ENCODE measurements at regions not wholly inside any gene's neighbourhood (a gene's known extent, or its start where the extent isn't known, plus 50 kb on each side); places are given as distances from the start of the nearest gene placed in this dataset.

DNA sequence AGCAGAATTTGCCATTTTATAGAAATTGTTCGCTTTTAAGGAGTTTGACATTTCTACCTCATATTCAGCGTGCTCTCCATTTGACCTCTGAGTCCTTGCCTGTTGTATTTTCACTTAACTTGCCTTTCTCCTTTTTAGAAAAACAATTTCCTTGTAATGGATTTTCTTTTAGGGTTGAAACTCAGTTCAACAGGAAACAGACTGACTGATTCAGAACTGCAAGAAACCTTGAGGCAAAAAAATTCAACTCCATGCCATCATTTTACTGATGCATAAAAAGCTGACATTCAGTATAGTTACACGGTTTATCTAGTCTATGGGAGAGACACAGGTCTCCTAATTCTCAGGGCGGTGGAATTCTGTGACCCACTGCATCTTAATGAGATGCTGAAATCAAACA is 59.8 kb downstream of the MRPS30 start:
- H3K4me3 ChIP-seq (ENCODE audit: low read depth, low read length) = no peak overlapping the region
- TF ChIP-seq CTCF (IDR thresholded peaks at IDR 0.05; ENCODE audit: borderline replicate concordance, insufficient read depth, low read depth, low read length) = no peak

- TF ChIP-seq CTCF (IDR thresholded peaks at IDR 0.05; ENCODE audit: borderline replicate concordance, insufficient read depth, low read depth, low read length) = no peak
- no peak overlapping the region for H3K4me3 ChIP-seq (ENCODE audit: low read depth, low read length)
These were observed 61.2 kb downstream of the MRPS30 start for GRCh38 chr5:44869928-44870327.

DNA sequence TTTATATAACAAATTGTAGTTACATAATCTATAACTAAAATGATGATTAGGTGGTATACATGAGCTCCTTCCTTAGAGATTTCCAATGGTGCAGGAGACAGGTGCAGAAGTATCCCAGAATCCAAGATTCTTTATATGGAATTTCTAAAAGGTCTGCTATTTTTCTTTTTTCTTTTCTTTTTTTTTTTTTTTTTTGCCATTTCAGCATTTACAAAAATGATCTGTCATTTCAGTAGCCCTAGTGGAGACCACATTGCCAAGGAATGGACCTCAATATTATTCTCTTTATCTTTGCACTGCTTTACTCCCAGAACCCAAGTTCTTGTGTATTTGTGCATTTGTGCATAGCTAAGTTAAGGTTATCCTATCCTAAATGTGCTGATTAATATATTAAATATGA is 61.7 kb downstream of the MRPS30 start:
- H3K4me3 ChIP-seq (ENCODE audit: low read depth, low read length) = no peak overlapping the region
- no peak for TF ChIP-seq CTCF (IDR thresholded peaks at IDR 0.05; ENCODE audit: borderline replicate concordance, insufficient read depth, low read depth, low read length)

GRCh38 chr5:44871401-44871800 is 62.7 kb downstream of the MRPS30 start:
- no peak for TF ChIP-seq CTCF (IDR thresholded peaks at IDR 0.05; ENCODE audit: borderline replicate concordance, insufficient read depth, low read depth, low read length)
- H3K4me3 ChIP-seq (ENCODE audit: low read depth, low read length) = no peak overlapping the region

DNA sequence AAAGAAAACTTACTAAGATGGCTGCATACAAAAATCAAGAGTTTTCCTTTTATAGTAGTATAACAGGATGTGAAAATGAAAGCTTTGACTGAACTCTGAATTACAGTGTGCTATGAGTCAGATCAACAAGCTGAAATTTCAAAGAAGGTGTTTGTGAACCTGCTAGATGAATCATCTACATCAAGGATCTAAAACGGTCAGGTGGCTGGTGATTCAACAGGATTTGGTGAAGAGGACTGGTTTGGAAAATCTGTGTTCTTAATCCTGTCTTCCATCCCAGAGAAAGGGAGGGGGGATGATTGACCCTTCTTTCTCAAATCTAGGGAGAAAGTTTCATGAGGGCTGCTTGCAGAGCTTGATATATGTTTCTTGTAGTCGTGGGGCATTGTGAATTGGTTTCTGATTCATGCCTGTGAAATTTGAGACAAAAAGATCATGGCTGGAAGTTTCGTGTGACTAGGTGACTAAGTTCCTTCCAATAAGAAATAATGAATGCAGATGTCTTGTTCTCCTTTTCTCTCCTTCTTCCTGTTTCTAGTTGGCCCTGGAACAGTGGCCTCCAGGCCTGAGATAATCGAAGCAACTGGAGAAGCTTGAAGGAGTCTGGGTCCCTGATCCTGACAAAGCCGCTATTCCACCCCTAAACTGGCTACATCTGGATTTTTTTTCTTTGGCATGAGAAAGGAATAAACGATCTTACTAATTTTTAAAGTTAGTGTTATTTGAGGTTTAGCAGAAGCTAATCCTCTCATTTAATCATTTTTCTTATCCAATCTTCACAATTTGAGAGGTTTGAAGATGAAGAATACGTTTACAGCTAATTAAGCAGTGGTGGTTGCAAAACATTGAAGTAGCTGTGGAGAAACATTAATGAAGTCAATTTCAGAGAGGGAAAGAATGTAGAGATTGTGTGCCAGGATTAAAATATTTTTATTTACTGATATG is 67.2 kb downstream of the MRPS30 start:
- TF ChIP-seq CTCF (IDR thresholded peaks at IDR 0.05; ENCODE audit: borderline replicate concordance, insufficient read depth, low read depth, low read length) = no peak
- H3K4me3 ChIP-seq (ENCODE audit: low read depth, low read length) = no peak overlapping the region

GRCh38 chr5:44881266-44881665 is 72.5 kb downstream of the MRPS30 start:
- TF ChIP-seq CTCF (IDR thresholded peaks at IDR 0.05; ENCODE audit: borderline replicate concordance, insufficient read depth, low read depth, low read length) = no peak
- H3K4me3 ChIP-seq (ENCODE audit: low read depth, low read length) = no peak overlapping the region

DNA sequence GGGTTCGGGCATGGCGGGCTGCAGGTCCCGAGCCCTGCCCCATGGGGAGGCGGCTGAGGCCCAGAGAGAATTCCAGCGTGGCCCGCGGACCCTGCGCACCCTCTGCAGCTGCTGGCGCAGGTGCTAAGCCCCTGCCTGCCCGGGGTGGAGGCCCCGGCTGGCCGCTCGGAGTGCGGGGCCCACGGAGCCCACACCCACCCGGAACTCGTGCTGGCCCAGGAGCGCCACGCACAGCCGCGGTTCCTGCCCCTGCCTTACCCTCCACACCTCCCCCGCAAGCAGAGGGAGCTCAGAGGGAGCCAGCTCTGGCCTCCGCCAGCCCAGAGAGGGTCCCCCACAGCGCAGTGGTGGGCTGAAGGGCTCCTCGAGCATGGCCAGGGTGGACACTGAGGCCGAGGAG is 75.3 kb downstream of the MRPS30 start:
- H3K4me3 ChIP-seq (ENCODE audit: low read depth, low read length) = no peak overlapping the region
- no peak for TF ChIP-seq CTCF (IDR thresholded peaks at IDR 0.05; ENCODE audit: borderline replicate concordance, insufficient read depth, low read depth, low read length)
